VCaP (cell line): ENCODE measurements at regions not wholly inside any gene's neighbourhood (a gene's known extent, or its start where the extent isn't known, plus 50 kb on each side); places are given as distances from the start of the nearest gene placed in this dataset.

Experiments
- H3K27ac ChIP-seq: fragments of 450-650 bp; 2 replicates; pipeline ENCODE4 v1.5.1; 2017
- CTCF ChIP-seq: fragments of 450-650 bp; conservative IDR thresholded peaks from 2 replicates; pipeline ENCODE4 v1.5.1; 2017; ENCODE audit warnings: mild to moderate bottlenecking, moderate library complexity

GRCh38 chr7:46454816-46455215 lies 533.7 kb upstream of the IGFBP3 start:
- TF ChIP-seq CTCF, result no peak
- H3K27ac ChIP-seq, result no peak overlapping the region

GRCh38 chr7:46452561-46453135 lies 531.6 kb upstream of the IGFBP3 start:
- no peak for TF ChIP-seq CTCF

DNA sequence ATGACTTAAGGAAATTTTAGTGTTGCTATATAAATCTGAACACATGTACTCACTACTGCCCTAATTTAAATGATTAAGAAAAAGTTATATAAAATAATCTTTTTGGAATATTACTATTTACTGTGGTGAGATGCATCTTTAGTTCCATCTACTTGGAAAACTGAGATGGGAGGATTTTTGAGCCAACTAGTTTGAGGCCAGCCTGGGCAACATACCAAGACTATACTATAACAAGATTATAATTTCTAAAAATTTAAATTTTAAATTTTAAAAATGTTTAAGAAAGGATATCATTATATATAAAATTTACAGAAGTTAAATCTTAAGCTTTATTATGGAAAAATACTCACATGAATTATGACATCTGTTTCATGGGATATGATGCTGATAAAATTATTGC lies 530.8 kb upstream of the IGFBP3 start:
- no peak overlapping the region for H3K27ac ChIP-seq
- no peak for TF ChIP-seq CTCF

More at GRCh38 chr7:46452561-46453135, 531.6 kb upstream of the IGFBP3 start:
- no peak overlapping the region for H3K27ac ChIP-seq

GRCh38 chr7:46450886-46451285 lies 529.8 kb upstream of the IGFBP3 start:
- no peak overlapping the region for H3K27ac ChIP-seq
- no peak for TF ChIP-seq CTCF

DNA sequence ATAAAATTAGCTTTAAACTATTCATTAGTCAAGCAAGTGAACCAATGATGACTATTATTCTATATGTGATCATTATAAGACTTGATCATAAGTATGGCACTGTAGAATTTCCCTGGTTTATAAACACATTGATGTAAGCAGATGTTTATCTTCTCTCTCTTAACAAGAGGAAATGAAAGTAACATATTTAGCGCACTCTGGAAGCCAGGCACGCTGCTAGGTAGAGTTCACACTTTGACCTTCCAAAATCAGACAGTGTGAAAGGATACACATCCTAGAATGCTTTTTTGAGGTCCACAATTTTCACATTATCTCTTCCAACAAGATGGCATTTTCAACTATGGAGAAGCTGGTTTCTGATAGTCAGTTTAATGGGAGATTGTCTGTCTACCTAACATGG lies 529.4 kb upstream of the IGFBP3 start:
- no peak overlapping the region for H3K27ac ChIP-seq
- TF ChIP-seq CTCF, result no peak

DNA sequence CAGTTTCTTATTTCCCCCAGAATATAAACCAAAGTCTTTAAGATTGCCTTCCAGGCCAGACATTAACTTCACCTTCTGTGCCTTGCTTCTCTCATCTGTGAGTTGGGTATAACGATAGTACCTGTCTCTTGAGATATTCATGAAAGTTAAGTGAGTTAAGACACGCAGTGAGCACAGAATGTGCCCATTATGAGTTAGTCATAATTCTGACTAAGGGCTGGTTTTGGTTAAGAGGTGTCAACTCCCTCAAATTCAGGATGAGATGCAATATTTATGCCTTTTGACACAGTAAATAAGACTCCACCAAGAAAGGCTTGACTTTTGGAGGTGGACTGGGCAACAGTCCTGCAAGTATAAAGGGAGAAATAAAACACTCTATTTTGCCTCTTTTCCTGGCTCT lies 528.7 kb upstream of the IGFBP3 start:
- H3K27ac ChIP-seq, result no peak overlapping the region
- no peak for TF ChIP-seq CTCF

GRCh38 chr7:46448478-46448877 lies 527.4 kb upstream of the IGFBP3 start:
- TF ChIP-seq CTCF, result no peak
- H3K27ac ChIP-seq, result no peak overlapping the region
